Breast epithelium (tissue), 4 donors: ENCODE measurements at regions not wholly inside any gene's neighbourhood (a gene's known extent, or its start where the extent isn't known, plus 50 kb on each side); places are given as distances from the start of the nearest gene placed in this dataset.

Experiments used
- DNase-seq, 2 donors: peaks; one replicate each; pipeline ENCODE4 v3.0.0-alpha.2; 2019; ENCODE audit warnings: low spot score in 2 of 2
- H3K27ac ChIP-seq, 2 donors: fragments of 200-600 bp; sonication (generic) in 1 of 2; one replicate each; pipeline ENCODE4 v1.5.1; 2016 to 2019; ENCODE audit warnings: mild to moderate bottlenecking in 1 of 2
- H3K27me3 ChIP-seq, 2 donors: fragments of 200-600 bp; sonication (generic) in 1 of 2; one replicate each; pipeline versions ENCODE4 v1.5.1 to v1.6.0; 2017 to 2019; ENCODE audit warnings: control low read depth in 1 of 2, mild to moderate bottlenecking in 1 of 2
- H3K36me3 ChIP-seq: fragments of 200-600 bp; one replicate; pipeline ENCODE4 v1.5.1; 2019
- H3K4me1 ChIP-seq, 2 donors: fragments of 200-600 bp; sonication (generic); one replicate each; pipeline ENCODE4 v1.5.1; 2016 to 2019; ENCODE audit warnings: control low read depth in 1 of 2
- H3K4me3 ChIP-seq, 3 donors: fragments of 200-600 bp; sonication (generic); 1 replicate in 2 of 3; 2 replicates in 1 of 3; pipeline ENCODE4 v1.5.1; 2016 to 2019; ENCODE audit warnings: mild to moderate bottlenecking in 3 of 3, moderate library complexity in 2 of 3
- H3K9me3 ChIP-seq, 2 donors: fragments of 200-600 bp; sonication (generic) in 1 of 2; one replicate each; pipeline ENCODE4 v1.5.1; 2016 to 2019; ENCODE audit warnings: control low read depth in 1 of 2
- POLR2A ChIP-seq: fragments of 450-650 bp; IDR thresholded peaks from one replicate; pipeline ENCODE4 v1.6.1; 2016; ENCODE audit warnings: antibody characterized with exemption, mild to moderate bottlenecking, moderate library complexity
- POLR2AphosphoS5 ChIP-seq, 3 donors: sonication (generic); formaldehyde crosslinking; IDR thresholded peaks; one replicate each; pipeline ENCODE4 v1.6.1; 2017; ENCODE audit warnings: antibody characterized with exemption in 3 of 3
- intact Hi-C: fragments of 100-400 bp; cut with DNase I; formaldehyde crosslinking; loops from one replicate; pipeline ENCODE4 v1.15.1; 2023; ENCODE audit warnings: low total_unique reads
- TF ChIP-seq, protein P1 (sequence below), 3 donors: fragments of 450-650 bp; IDR thresholded peaks; one replicate each; pipeline ENCODE4 v1.5.1; 2016 to 2017; ENCODE audit warnings: antibody characterized with exemption in 3 of 3, mild to moderate bottlenecking in 3 of 3, moderate library complexity in 3 of 3

DNA sequence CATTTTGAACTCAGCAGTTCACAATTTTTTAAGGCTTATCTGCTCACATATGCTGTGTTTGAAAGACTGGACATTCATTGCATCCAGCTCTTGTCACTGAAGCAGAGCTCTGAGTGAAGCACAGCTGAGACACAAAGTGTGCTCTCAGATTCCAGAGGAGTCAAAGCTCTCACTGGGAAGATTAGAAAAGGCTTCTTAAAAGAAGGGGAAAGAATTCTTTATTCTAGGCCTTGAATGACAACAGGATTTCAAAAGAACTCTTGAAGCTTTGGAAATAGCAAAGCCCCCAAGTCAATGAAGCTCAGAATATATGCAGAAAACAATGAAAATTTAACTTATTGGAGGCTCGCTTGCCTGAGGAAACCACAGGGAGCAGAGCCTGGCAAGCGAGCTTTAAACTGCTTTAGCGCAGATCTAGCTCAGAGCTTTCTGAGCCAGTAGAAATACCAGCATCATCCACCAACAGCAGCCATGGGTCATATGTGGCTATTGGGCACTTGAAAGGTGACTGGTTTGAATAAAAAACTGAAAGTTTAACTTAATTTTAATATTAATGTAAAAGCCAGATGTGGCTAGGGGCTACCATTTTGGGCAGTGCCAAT, 369.7 kb downstream of the OSR1 start:
- Histone ChIP-seq H3K4me3 (no peak overlapping the region), H3K27ac (no peak overlapping the region), H3K36me3 (no peaks in the 10 kb centered on the region), H3K27me3 (no peaks in the 10 kb centered on the region), H3K4me1 (peaks cover 0 to 7% of the 10 kb centered on the region in 2 donors), H3K9me3 (no peaks in the 10 kb centered on the region)
- no peak for TF ChIP-seq POLR2AphosphoS5 (IDR thresholded peaks at IDR 0.05)
- no peak for TF ChIP-seq POLR2A
- no peak for DNase-seq
- intact Hi-C loops, result no loop called here

DNA sequence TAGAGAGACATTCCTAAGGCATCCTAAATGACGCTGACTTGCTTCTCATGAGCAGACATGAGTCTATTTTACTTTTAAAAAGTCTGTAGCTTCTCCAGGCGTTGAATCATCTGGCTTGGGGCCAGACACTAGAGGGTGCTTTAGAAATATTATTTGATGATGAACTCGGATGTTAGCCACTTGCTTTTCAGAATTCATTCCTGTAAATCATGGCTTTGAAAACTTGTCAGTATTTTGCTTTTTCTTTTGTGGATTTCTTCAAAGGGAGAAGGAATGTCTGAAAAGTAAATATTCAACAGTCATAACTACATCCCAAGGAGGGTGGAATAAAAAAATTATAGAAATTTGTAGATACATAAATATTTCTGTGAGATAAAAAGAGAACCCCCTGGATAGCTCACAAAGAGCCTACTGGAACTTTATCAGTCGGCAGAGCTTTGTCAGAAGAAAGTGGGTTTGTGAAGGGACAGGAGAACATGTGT, 370.8 kb downstream of the OSR1 start:
- Histone ChIP-seq H3K4me1 (peaks cover 0 to 7% of the 10 kb centered on the region in 2 donors), H3K36me3 (no peaks in the 10 kb centered on the region), H3K27me3 (no peaks in the 10 kb centered on the region), H3K27ac (no peak overlapping the region), H3K9me3 (no peaks in the 10 kb centered on the region), H3K4me3 (no peak overlapping the region)
- intact Hi-C loops, result no loop called here
- DNase-seq, result peak; percentile 55 to 74
- TF ChIP-seq POLR2AphosphoS5 (IDR thresholded peaks at IDR 0.05), result peak in 1 of 3 donors; percentile 66
- no peak for TF ChIP-seq POLR2A
- TF ChIP-seq, protein P1, sequence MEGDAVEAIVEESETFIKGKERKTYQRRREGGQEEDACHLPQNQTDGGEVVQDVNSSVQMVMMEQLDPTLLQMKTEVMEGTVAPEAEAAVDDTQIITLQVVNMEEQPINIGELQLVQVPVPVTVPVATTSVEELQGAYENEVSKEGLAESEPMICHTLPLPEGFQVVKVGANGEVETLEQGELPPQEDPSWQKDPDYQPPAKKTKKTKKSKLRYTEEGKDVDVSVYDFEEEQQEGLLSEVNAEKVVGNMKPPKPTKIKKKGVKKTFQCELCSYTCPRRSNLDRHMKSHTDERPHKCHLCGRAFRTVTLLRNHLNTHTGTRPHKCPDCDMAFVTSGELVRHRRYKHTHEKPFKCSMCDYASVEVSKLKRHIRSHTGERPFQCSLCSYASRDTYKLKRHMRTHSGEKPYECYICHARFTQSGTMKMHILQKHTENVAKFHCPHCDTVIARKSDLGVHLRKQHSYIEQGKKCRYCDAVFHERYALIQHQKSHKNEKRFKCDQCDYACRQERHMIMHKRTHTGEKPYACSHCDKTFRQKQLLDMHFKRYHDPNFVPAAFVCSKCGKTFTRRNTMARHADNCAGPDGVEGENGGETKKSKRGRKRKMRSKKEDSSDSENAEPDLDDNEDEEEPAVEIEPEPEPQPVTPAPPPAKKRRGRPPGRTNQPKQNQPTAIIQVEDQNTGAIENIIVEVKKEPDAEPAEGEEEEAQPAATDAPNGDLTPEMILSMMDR (IDR thresholded peaks at IDR 0.05), result peak in 1 of 3 donors; percentile 18

DNA sequence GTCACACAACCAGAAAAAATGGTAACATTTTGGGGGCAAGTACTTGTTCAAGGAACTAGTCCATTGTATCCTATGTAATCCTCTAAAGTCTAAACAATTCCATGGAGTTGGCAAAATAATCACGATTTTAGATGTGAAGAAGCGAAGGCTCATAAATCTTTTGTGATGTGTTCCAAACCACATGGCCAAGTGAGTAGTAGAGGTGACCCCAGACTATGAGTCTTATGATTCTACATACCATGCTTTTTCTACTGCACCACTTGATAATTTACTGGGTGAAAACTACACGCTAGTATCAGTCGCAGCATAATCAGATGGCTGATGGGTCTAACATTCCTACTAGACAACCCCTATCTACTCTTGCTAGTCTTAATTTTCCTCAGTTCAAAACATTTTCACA, 371.4 kb downstream of the OSR1 start:
- no peaks in the 10 kb centered on the region for H3K9me3 ChIP-seq
- no peaks in the 10 kb centered on the region for H3K27me3 ChIP-seq
- peaks cover 0 to 7% of the 10 kb centered on the region in 2 donors for H3K4me1 ChIP-seq
- no peak overlapping the region for H3K27ac ChIP-seq
- H3K4me3 ChIP-seq, result no peak overlapping the region
- intact Hi-C loops, result no loop called here
- no peak for DNase-seq
- no peak for TF ChIP-seq POLR2AphosphoS5 (IDR thresholded peaks at IDR 0.05)
- no peak for TF ChIP-seq POLR2A
- TF ChIP-seq, protein P1 (IDR thresholded peaks at IDR 0.05), result no peak
- H3K36me3 ChIP-seq, result no peaks in the 10 kb centered on the region

DNA sequence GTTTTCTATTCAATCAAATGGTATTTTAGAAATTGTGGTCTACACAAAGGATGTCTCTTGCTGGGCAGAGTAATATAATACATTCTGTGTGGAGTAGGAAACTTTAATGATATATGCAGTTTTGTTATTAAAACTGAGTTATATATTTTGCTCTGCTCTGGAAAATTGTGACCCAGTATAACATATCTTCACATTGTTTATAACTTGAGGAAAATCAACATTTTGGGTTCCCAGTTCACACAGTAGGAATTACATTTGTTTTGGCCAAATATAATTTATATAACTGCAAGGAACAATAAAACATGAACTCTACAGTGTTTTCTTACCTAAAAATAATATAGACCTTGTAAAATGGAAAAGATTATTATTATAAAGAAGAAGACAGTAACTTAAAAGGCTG, 372.4 kb downstream of the OSR1 start:
- no peaks in the 10 kb centered on the region for H3K27me3 ChIP-seq
- H3K36me3 ChIP-seq, result no peaks in the 10 kb centered on the region
- no peak overlapping the region for H3K4me3 ChIP-seq
- intact Hi-C loops, result no loop called here
- no peaks in the 10 kb centered on the region for H3K9me3 ChIP-seq
- TF ChIP-seq, protein P1 (IDR thresholded peaks at IDR 0.05), result no peak
- TF ChIP-seq POLR2A (no peak), POLR2AphosphoS5 (IDR thresholded peaks at IDR 0.05) (no peak)
- no peak overlapping the region for H3K27ac ChIP-seq
- no peaks in the 10 kb centered on the region for H3K4me1 ChIP-seq
- no peak for DNase-seq

DNA sequence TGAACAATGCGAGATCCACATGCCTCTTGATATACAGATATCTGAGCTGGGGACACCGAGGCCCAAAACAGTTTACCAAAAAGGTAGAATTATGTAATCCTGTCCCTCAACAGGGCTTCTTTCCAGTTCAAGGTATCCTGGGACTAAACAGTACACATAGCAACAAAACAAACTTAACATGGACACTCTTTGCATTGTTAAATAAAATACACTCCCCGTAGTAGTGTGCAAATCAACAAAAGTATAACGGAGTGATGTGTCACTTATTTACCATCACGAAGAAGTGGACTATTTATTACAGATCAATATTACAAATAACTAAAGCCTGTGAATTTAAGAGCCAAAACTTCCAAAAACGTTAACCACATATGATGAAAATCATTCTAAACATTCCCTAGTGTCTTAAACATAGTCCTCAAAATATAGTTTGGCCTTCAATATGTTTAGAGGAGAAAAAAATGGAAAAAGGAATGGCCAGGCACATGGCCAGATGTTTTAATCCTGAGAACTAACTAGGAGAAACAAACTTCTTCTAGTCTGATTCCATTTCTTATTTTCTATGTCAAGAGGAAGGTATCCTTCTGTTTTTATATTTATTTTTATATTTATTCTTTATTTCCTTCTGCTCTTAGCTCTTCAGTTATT, 377.5 kb downstream of the OSR1 start:
- TF ChIP-seq POLR2AphosphoS5 (IDR thresholded peaks at IDR 0.05), result no peak
- TF ChIP-seq, protein P1 (IDR thresholded peaks at IDR 0.05), result no peak
- TF ChIP-seq POLR2A, result no peak
- Histone ChIP-seq H3K9me3 (no peaks in the 10 kb centered on the region), H3K36me3 (no peaks in the 10 kb centered on the region), H3K4me1 (no peaks in the 10 kb centered on the region), H3K27me3 (no peaks in the 10 kb centered on the region), H3K4me3 (no peak overlapping the region), H3K27ac (no peak overlapping the region)
- intact Hi-C loops, result no loop called here
- no peak for DNase-seq
